Medulla oblongata (tissue), 1 donor: ENCODE measurements at regions not wholly inside any gene's neighbourhood (a gene's known extent, or its start where the extent isn't known, plus 50 kb on each side); places are given as distances from the start of the nearest gene placed in this dataset.
"Not testable (repeated sequence)": the region's sequence is repeated elsewhere in the genome, so short reads cannot be mapped to it uniquely, and the experiment has no call there.

Experiments
- DNase-seq: peaks from one replicate; pipeline ENCODE4 v3.0.0-alpha.2; 2015; ENCODE audit errors: extremely low spot score

DNA sequence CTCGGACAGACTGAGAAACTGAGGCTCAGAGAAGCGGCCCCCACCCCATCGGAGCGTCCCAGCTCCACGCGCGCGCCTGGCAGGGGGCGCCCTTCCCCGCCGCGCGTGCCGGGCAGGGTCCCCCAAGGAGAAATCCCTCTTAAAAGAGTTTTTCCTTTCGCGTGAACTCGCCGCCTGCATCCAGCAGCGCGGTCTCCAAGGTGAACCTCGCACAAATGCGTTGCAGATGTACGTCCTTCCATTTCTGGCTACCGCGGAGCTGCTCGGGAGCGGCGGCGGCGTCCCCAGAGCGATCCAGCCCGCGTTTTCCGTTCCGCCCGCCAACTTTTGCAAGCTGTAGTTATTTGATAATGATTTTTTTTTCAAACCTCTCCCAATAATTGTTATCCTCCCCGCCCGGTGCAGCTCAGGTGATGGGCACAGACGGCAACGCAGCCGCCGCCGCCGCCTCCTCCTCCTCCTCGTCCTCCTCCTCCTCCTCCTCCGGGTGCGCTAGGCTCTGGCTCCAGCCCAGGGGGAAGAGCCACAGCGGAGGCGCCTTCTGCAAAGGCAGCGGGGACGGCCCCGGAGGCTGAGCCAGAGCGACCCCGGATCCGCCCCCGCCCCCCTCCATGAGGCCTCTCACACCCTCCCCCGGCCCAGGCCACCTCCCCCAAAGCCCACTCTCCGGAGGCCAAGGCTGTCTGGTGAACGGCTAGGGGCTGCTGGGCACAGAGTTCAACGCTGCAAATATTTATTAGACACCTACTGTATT lies 74.0 kb upstream of the CUX1 start:
- DNase-seq, result peak; percentile 3

DNA sequence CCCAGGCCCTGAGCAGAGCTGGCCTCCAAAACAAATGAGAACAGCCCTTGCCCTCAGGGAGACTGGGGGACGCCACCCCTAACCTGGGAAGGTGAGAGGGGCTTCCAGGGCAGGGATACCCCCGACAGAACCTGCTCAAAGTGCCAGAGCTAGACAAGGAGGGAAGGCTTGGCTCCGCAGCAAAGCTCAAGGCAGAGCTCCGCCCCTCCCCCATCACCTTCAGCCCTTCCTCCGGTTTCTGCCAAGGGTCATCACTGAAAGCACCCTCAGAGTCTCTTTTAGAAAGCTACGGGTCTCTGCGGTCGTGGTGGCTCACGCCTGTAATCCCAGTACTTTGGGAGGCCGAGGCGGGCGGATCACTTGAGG lies 73.4 kb upstream of the CUX1 start:
- DNase-seq, result no peak

DNA sequence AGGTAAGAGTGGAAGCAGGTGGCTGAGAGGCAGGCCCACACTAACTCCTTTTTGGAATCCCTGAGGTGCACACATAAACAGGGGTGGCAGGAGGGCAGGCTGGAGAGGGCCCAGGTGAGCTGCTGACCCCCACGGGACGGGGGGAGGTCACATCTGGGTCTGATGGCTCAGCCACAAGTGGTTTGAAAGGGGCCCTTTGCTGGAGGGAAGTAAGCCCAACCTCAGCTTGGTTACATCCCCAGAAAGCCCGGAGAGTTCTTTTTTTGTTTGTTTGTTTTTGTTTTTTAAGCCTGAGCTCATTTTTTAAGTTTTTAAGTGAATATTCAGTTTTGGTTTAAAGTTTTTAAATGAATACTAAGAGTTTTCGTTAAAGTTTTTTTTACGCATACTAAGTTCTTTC lies 72.8 kb upstream of the CUX1 start:
- DNase-seq, result no peak

DNA sequence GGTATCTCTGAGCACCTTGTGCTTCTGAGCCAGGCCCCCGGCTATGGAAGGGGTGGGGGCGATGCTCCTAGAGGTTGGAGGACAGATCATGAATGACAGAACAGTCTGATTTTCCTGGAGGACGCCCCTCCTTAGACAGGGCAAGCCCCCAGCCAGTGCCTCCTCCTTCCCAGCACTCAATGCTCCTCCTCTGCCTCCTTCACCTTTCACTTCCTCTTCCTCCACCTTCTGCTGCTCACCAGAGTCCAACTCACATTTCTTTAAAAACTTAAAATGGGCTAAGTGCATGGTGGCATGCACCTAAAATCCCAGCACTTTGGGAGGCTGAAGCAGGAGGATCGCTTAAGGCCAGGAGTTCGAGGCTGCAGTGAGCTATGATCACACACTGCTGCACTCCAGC lies 71.1 kb upstream of the CUX1 start:
- DNase-seq, result no peak

DNA sequence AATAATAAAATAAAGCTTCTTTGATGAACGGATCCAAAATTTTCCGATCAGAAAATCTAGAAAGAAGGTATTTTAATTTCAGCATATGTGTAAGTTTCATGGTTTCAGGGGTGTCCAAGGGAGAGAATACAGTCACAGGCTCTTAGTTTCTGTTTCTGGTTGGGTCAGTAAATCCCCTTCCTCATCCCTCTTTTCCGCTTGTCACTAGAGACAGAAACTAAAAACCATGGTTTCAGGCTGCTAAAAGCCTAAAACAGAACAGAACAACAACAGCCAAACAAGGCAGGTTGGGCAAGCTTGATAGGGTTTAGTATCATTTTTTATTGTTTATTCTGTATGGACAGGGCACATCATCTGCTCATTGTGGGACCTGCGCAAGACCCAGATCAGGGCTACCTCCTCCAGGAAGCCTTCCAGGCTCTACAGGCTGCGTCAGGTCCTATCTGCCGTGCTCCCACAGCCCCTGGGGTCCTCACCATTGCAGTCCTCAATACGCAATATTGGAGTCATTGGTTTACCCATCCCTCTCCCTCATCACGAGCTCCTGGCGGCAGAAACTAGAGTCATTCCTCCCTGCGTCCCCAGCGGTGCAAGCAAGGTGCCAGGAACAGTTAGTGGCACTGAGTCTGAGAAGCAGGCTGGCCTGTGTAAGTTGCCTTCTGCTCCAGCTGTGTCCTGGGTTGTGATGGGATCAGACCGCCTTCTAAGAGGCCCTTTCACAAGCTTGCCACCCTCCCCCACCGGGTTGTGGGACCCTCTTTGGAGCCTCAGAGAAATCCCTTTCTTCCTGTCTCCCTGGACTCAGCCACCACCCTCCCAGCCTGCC lies 70.2 kb upstream of the CUX1 start:
- no peak for DNase-seq

GRCh38 chr7:101747879-101748345 lies 69.5 kb upstream of the CUX1 start:
- no peak for DNase-seq

DNA sequence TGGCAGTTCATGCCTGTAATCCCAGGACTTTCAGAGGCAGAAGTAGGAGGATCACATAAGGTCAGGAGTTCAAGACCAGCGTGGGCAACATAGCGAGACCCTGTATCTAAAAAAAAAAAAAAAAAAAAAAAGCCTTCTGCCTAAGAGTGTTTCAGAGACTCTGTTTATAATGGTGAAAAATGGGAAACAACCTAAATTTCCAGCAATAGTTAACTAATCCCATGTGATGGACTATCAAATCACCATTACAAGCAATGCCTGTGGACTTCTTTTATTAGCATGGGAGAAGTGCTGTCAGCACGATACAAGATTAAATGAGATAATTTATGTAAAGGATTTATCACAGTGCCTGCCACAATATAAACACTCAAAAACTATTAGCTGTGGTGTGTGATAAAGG lies 67.5 kb upstream of the CUX1 start:
- DNase-seq, result no peak

DNA sequence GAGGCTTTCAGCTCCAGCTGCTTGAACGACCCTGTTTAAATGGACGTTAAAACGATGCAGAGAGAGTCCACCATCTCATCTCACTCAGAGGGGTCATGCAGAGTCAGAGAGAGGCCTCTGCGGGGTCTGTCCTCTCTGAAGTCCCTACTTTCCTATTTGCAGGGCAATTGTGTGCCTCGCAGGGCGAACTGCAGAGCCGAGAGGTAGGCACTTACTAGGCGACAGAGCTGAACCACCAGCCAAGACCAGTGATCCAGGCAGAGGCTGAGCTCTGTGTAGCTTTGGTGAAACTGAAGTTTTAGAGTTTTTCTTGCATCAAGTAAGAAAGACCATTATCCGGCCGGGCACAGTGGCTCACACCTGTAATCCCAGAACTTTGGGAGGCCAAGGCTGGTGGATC lies 64.1 kb upstream of the CUX1 start:
- no peak for DNase-seq

GRCh38 chr7:101754424-101755159 lies 62.8 kb upstream of the CUX1 start:
- DNase-seq, result no peak

DNA sequence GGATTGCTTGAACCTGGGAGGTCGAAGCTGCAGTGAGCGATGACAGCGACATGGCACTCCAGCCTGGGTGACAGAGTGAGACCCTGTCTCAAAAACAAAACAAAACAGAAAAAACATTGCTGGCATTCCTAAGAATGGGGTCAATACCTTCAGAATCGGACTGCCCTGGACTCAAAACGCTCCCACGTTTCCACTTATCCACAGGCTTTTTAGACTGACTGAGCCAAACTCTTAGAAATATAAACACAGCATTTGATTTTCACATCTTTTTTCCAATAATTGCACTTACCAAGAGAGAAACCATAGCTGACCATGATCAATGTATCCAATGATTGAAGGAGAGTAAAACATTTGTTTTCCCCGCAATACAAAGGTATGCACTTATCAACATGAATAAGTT lies 59.5 kb upstream of the CUX1 start:
- no peak for DNase-seq

DNA sequence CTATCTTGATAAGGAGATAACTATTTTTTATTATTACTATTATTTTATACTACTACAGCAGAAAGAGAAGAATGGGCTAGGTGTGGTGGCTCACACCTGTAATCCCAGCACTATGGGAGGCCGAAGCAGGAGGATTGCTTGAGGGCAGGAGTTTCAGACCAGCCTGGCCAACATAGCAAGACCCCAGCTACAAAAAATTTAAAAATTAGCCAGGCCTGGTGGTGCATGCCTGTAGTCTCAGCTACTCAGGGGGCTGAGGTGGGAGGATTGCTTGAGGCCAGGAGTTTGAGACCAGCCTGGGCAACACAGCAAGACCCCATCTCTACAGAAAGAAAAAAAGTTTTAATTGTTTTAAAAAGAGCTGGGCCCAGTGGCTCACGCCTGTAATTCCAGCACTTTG lies 58.9 kb upstream of the CUX1 start:
- not testable (repeated sequence) for DNase-seq

- no peak for DNase-seq
These were observed 53.2 kb upstream of the CUX1 start for GRCh38 chr7:101764221-101764620.

DNA sequence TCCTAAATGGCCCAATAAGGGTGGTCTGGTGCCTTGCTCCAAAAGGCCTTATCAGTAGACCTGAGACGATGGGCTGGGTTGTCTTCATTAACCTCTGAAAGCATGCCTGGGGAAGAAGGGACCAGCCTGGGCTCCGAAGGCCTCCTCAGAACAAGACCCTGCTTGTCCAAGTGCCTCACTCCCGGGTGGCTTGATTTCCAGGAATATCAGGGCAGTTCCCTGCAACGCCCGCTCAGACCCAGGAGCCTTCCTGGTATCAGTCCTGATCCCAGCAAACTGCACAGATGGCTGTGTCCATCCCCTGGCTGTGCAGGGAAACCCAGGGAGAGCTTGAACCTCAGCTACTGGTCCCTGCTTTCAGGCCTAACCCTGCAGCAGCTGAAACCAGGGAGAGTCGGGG lies 49.9 kb upstream of the CUX1 start:
- no peak for DNase-seq
